ENCODE measurements at regions not wholly inside any gene's neighbourhood (a gene's known extent, or its start where the extent isn't known, plus 50 kb on each side); places are given as distances from the start of the nearest gene placed in this dataset.

GRCh38 chr10:53140506-53140905 lies 367.9 kb upstream of the MBL2 start:
- TF ChIP-seq CTCF (IDR thresholded peaks at IDR 0.05) (no peak), EZH2 (IDR thresholded peaks at IDR 0.05; ENCODE audit: borderline replicate concordance, insufficient read depth, low read depth, low read length, poor library complexity, severe bottlenecking) (no peak)

Data from B cell (primary cell).